ENCODE measurements at regions not wholly inside any gene's neighbourhood (a gene's known extent, or its start where the extent isn't known, plus 50 kb on each side); places are given as distances from the start of the nearest gene placed in this dataset.

DNA sequence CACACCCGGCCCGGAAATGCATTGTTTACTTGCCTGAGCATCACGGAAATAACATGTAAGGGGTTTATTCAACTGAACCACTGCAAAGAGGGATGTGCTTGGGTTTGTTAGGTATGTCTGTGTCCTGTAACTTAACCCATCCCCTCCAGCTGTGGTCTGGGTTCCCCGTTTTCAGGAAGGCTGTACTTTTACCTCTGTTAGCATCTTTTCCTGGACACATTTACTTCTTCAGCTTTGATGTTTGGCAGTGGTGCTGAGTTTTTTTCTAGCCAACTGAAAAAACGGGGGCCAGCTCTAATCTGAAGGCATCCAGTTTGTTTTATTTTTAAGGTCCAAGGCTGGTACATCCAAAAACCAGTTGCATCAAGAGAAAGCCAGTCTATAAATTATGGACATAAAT, 561.8 kb downstream of the BNC2 start:
- H3K27me3 ChIP-seq (ENCODE audit: control insufficient read depth, insufficient read depth, low read length, poor library complexity, severe bottlenecking) = no peaks in the 10 kb centered on the region
- H3K9ac ChIP-seq (ENCODE audit: extremely low read depth, low read length, poor library complexity, severe bottlenecking) = no peak overlapping the region
- no peak overlapping the region for H3K4me3 Mint-ChIP-seq
- peaks cover 6% of the 10 kb centered on the region for H3K27me3 Mint-ChIP-seq (ENCODE audit: insufficient read depth)
- H3K9me3 Mint-ChIP-seq = no peaks in the 10 kb centered on the region
- WGBS, 2 experiments (ENCODE audit: insufficient coverage in 1 of 2, insufficient read length in 1 of 2) = 92 to 95% methylated on average over 3 to 5 of the region's 5 CpGs
- peaks cover 7% of the 10 kb centered on the region for H3K4me1 ChIP-seq (ENCODE audit: control insufficient read depth, insufficient read depth, low read length)
- no peak for DNase-seq
- H3K36me3 Mint-ChIP-seq (ENCODE audit: low read depth) = no peaks in the 10 kb centered on the region
- TF ChIP-seq, protein P1, sequence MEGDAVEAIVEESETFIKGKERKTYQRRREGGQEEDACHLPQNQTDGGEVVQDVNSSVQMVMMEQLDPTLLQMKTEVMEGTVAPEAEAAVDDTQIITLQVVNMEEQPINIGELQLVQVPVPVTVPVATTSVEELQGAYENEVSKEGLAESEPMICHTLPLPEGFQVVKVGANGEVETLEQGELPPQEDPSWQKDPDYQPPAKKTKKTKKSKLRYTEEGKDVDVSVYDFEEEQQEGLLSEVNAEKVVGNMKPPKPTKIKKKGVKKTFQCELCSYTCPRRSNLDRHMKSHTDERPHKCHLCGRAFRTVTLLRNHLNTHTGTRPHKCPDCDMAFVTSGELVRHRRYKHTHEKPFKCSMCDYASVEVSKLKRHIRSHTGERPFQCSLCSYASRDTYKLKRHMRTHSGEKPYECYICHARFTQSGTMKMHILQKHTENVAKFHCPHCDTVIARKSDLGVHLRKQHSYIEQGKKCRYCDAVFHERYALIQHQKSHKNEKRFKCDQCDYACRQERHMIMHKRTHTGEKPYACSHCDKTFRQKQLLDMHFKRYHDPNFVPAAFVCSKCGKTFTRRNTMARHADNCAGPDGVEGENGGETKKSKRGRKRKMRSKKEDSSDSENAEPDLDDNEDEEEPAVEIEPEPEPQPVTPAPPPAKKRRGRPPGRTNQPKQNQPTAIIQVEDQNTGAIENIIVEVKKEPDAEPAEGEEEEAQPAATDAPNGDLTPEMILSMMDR (conservative IDR thresholded peaks at IDR 0.05) = no peak
- H3K4me3 ChIP-seq (ENCODE audit: low read length) = no peak overlapping the region
- no peak overlapping the region for H3K27ac ChIP-seq (ENCODE audit: low read depth, low read length)
- H3K27ac Mint-ChIP-seq = no peak overlapping the region
- no peaks in the 10 kb centered on the region for H3K36me3 ChIP-seq (ENCODE audit: control insufficient read depth, insufficient read depth, low read length)
- H3K9me3 ChIP-seq (ENCODE audit: control insufficient read depth, low read length) = no peaks in the 10 kb centered on the region
- peaks cover 31% of the 10 kb centered on the region for H3K4me1 Mint-ChIP-seq

DNA sequence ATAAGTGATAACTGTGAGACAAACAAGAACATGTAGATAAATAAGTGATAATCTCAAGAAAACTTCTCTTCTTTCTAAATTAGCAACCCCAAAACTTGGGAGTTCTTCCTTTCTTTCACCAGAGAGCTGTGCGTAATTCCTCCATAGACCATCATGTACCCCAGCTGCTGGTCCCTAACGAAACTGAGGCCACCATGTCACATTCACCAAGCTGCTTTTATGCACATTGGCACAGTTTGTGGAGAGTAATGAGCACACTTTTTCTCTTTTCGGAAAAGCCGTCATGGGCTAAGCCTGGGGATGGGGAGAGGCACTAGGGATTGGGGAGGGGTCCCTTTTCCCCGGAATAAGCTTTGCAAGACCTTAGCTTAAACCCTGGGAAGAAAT, 561.4 kb downstream of the BNC2 start:
- Histone ChIP-seq H3K9ac (ENCODE audit: extremely low read depth, low read length, poor library complexity, severe bottlenecking) (no peak overlapping the region), H3K4me1 (ENCODE audit: control insufficient read depth, insufficient read depth, low read length) (peaks cover 7% of the 10 kb centered on the region), H3K27me3 (ENCODE audit: control insufficient read depth, insufficient read depth, low read length, poor library complexity, severe bottlenecking) (no peaks in the 10 kb centered on the region), H3K27ac (ENCODE audit: low read depth, low read length) (peak overlapping the region; percentile 12), H3K36me3 (ENCODE audit: control insufficient read depth, insufficient read depth, low read length) (no peaks in the 10 kb centered on the region), H3K9me3 (ENCODE audit: control insufficient read depth, low read length) (no peaks in the 10 kb centered on the region), H3K4me3 (ENCODE audit: low read length) (no peak overlapping the region)
- Mint-ChIP-seq H3K9me3 (no peaks in the 10 kb centered on the region), H3K36me3 (ENCODE audit: low read depth) (no peaks in the 10 kb centered on the region), H3K27me3 (ENCODE audit: insufficient read depth) (peaks cover 4% of the 10 kb centered on the region), H3K4me1 (peaks cover 31% of the 10 kb centered on the region), H3K27ac (no peak overlapping the region), H3K4me3 (no peak overlapping the region)
- 73 to 100% methylated on average over 2 to 5 of the region's 5 CpGs for WGBS, 2 experiments (ENCODE audit: insufficient coverage in 1 of 2, insufficient read length in 1 of 2)
- no peak for DNase-seq
- TF ChIP-seq, protein P1 (conservative IDR thresholded peaks at IDR 0.05) = no peak

DNA sequence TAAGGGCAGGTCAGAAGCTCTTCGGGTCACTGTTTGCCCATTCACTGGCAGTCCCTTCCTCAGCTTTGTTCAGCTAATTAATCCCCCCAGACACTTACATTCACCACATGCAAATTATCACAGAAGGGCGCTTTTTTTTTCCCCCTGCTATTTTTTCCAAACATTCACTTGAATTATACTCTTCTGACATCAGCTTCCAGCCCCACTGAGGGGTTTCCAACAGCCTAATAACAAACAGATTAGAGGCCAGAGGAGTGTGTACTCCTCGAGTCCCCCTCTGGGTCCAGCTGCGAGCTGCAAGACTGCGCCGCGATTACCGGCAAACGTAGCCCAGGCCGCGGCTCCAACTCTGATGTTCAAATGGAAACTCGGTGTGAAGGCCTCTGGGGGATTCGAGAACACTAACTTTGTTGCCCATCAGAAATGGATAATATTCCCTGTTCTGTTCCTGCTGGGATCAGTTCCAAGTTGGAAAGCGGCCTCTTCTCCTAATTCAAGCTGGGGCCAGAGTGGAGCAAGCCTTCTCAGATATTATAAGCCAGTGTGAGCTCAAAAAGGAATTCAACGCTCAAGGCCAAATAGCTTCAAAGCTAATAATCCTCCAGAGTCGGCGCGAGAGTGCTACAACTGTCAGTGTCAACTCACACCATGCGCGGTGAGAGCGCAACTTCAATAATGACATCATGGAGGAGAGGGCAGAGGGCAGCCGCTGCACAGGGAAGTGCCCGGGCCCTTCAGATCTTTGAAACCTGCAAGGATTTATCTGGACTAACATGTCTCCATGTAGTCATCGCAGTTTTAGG, 560.8 kb downstream of the BNC2 start:
- H3K9me3 ChIP-seq (ENCODE audit: control insufficient read depth, low read length) = no peaks in the 10 kb centered on the region
- Mint-ChIP-seq H3K27ac (no peak overlapping the region), H3K4me1 (peaks cover 31% of the 10 kb centered on the region), H3K4me3 (no peak overlapping the region), H3K27me3 (ENCODE audit: insufficient read depth) (peaks cover 4% of the 10 kb centered on the region), H3K9me3 (no peaks in the 10 kb centered on the region), H3K36me3 (ENCODE audit: low read depth) (no peaks in the 10 kb centered on the region)
- H3K27me3 ChIP-seq (ENCODE audit: control insufficient read depth, insufficient read depth, low read length, poor library complexity, severe bottlenecking) = no peaks in the 10 kb centered on the region
- no peaks in the 10 kb centered on the region for H3K36me3 ChIP-seq (ENCODE audit: control insufficient read depth, insufficient read depth, low read length)
- no peak overlapping the region for H3K4me3 ChIP-seq (ENCODE audit: low read length)
- no peak for DNase-seq
- WGBS, 2 experiments (ENCODE audit: insufficient coverage in 1 of 2, insufficient read length in 1 of 2) = 82 to 90% methylated on average over 24 of the region's 24 CpGs
- H3K9ac ChIP-seq (ENCODE audit: extremely low read depth, low read length, poor library complexity, severe bottlenecking) = no peak overlapping the region
- peak overlapping the region; percentile 12 for H3K27ac ChIP-seq (ENCODE audit: low read depth, low read length)
- peaks cover 7% of the 10 kb centered on the region for H3K4me1 ChIP-seq (ENCODE audit: control insufficient read depth, insufficient read depth, low read length)
- TF ChIP-seq, protein P1 (conservative IDR thresholded peaks at IDR 0.05) = no peak
